Activated CD4-positive, alpha-beta T cell treated with anti-CD3 and anti-CD28 coated beads, Interleukin-2, amount 50 U/mL, for 48 hours (primary cell): ENCODE measurements at regions not wholly inside any gene's neighbourhood (a gene's known extent, or its start where the extent isn't known, plus 50 kb on each side); places are given as distances from the start of the nearest gene placed in this dataset.

Source experiments
- DNase-seq, 2 experiments: peaks; one replicate each; pipeline ENCODE4 v3.0.0-alpha.2; 2020

DNA sequence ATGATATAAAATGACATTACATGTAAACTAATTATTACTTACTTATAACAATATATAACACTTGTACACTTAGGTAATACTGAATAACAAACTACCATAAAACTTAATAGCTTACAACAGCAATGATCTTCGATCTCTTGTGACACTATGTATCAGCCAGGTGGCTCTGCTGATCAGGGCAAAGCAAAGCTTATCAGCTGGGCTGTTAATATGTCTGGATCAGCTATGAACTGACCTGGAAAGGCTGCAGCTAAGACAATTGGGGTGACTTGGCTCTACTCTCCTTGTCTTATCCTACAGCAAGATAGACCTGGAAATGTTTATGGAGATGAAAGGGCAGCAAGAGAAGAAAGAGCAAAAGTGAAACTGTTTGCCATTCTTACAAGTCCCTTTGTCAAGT is 511.3 kb downstream of the TLR4 start:
- DNase-seq = no peak

DNA sequence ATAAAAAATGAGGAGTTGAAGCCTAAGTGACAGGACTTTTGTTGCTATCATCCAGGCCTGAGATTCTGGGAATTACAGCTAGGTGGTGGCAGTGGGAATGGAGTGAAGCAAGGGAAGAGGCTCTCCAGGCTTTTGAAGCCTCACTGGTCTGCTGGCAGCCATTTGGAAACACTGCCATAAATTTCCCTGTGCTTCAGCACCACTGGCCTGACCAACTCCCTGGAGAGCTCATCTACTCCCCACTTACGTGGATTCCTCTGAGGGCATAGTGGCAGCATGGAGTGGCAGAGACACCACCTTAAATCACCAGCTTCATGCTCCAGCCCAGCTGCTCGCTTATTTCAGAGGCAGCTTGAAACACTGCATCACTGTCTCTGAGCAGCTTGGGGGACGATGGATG is 518.2 kb downstream of the TLR4 start:
- DNase-seq = no peak

DNA sequence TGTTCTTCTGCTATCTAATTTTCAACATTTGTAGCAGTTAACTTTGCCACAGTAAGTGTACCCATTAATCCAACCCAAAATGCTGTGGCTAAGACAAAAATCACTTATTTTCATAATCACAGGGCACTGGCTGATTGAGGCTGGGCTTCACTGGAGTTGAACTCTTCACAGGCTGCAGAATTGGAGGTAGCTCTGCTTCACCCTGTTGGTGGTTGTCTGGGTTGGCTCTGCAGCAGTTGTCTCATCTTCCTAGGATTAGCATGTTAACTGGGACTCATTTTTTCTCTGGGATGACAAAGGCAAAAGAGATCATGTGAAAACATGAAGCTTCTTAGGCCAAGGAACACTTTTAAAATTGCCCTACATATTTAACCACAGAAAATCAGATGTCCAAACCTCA is 518.9 kb downstream of the TLR4 start:
- no peak for DNase-seq

DNA sequence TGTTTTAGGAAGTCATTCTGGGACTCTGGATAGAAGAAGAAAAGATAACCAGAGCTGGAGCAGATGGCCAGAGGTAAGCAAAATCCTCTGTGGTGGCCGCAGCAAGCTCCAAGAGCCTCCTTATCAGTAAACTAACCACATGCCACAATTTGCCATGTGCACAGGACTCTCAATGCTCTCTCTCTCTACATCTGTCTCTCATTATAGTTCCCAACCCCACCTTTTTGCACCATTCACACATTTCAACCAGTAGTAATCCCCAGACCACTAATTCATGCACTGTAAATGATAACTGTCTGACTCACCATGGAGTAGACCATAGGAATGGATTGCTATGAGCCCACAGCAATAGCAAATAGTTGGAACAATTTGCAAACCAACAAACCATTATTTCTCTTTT is 526.1 kb downstream of the TLR4 start:
- no peak for DNase-seq

DNA sequence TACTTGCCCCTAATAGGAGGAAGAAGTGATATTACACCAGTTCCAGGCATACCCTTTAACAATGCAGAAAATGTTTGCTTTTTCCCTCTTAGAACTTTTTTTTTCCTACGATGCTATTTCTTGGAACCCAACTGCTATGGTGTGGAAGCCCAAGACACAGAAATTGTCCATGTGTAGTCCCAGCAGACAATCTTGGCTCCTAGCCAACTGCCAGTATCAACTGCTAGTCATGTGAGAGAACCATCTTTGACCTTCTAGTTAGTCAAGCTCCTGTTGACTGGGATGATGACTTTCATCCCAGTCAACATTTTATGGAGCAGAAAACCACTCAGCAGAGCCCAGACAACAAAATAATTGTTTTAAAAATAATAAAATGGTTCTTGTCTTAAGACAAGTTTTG is 532.4 kb downstream of the TLR4 start:
- DNase-seq = no peak

DNA sequence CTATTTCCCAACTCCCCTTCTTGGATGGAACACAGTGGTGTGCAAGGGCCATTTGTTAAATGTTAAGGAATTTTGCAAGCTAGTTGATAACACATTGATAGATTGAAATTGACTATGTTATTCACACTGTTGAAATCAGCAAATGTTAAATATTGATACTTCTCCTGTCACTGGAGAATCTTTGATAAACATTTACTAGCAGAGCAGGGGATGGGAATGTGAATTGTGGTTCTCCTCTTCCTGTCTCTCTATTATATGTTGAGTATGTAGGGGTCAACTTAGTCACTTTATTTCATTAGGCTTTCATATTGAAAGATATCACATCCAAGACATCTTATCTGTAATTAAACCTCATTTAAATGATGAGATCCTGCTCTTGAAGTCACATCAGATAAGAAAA is 533.9 kb downstream of the TLR4 start:
- no peak for DNase-seq

DNA sequence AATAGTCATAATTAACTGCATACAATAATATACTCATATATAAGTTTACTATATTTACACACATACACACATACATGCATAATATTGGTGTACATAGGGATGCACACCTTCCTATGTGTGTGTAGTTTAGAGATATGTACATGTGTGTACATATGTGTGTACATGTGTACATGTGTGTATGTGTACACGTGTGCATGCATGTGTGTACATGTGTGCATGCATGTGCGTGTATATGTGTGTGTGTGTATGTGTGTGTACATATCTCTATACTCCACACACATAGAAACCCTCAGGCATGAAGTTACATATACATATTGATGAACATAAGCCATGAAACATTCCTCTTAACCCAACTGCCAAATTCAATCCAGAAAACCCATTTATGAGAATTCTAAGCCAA is 547.8 kb downstream of the TLR4 start:
- no peak for DNase-seq

DNA sequence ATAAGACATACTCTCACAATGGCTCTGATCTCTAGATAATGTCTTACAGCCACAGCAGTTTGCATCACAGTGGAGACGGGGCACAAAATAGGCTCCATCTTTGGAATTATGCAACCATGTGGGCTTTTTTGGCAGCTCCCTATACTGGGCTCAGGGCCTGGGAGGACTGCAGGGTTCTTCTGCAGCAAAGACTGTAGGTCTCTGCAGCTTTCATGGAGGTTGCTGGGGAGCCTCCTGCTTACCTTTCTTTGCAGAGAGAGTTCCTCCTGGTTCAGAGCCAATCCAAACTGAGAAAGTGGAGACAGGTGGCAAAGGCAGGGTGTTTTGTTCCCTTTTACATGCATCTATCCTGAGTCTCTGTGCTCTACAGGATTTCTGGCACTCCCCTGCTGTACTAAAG is 558.0 kb downstream of the TLR4 start:
- DNase-seq = no peak

DNA sequence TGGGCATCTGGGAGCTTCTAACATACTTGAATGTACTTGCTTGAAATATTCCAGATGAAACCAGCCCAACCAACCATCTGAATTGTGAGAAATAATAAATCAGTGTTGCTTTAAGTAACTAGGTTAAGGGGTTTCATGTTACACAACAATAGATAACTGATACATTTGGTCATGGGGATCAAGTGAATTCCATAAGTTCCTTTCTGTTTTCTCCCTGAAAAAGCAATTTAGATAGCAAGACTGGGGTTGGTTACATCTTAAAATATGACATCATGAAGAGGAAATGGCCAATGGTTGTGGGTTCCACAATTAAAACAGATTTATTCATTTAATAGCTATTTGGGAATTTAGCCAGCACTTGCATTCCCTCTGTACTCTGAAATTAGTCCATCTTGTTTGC is 559.7 kb downstream of the TLR4 start:
- no peak for DNase-seq

DNA sequence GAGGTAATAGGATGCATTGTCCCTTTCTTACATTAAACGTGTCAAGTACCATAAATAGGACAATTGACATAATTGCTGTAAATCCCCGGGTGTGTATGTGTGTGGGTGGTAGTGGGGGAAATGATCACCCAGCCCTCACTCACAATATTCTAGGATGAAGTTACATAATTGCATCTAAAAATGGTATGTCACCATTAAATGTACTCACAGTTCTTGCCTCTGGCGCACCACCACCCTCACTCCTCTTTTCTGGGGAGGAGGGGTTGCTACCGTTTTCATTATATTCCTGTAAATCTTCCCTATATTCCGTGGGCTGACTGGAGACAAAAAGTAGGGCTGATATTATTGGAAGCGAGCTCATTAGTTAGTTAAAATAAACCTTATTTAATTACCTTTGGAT is 563.8 kb downstream of the TLR4 start:
- no peak for DNase-seq

DNA sequence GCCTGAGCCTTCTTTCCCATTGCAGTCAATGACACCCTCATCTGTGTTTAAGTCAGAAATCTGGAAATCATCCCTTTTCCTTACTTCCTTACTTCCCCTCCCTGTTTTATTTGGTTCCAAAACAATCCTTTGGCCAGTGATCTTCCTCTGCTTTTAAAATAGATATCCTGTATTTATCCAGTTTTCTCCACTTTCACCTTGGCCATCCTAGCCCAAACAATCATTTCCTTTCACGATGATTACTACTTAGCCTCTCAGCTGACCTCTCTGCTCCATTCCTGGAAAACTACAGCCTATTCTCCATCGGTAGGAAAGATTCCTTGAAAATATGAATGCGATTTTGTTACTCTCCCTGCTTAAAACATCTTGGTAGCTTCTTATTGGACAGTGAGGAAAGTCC is 565.4 kb downstream of the TLR4 start:
- no peak for DNase-seq

DNA sequence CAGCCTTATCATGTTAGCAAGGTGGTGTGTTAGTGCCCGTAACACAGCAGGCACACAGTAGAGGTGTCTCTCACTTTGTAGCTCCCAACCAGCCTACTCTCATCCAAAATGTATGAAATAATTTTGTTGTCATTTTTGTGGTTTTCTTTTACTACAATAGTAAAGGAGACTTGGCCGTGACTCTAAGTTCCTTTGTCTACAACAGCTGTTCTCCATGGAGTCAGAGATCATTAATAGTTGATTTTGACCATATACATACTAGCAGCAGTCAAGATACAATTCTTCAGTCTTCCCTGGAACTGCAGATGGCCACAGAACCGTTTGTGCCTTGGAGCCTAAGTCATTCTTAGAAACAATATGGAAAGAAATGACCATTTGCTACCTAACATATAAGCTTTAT is 567.1 kb downstream of the TLR4 start:
- no peak for DNase-seq

DNA sequence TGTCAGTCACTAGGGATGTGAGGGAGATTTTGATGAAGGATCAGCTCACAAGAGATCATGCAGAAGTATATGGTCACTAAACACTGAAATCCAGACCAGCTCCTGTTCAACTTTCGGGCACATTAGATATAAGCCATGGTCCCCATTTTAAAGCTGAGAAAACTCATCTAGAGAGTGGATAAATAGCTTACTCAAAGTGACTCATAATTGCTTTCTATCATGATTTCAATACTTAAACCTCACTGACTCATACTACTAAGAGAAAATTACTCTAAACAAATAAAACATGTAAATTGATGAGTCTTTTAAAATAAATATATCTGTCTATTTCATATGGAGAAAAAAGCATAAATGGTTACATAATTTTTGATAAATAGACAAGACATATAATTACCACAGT is 567.7 kb downstream of the TLR4 start:
- no peak for DNase-seq

DNA sequence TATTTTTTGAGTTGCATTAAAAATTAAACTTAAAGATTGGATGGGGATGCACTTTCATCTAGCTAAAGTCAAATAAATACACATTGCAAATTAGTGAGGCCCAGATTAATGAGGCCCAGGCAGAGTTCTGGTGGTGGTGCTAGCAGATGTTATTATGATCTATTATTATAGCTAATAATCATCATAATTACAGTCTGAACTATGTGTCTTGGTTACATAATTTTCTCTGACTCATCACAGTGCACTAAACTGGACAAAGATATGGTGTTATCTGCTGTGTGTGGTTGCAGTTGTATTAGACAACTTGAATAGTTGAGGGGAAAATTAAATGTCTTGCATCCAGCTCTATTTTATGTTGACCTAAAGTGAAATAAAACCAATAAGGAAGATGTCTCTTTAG is 568.8 kb downstream of the TLR4 start:
- no peak for DNase-seq

DNA sequence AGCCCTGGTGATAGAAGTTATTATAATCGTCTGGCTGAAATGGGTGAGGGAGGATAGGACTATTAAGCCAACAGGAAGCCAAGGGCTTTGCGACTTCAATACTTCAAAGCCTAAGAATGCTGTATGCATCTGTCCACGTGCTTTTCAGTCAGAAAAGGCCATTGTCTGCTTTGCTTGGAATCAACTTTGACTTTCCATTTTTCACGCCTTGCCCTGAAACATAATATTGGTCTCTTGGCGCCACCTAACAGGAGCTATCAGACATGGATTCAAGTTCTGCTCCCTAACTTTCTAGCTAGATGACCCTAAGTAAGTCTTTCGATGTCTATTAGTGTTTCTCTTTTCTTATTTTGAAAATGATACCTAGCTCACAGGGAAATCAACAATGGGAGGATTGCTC is 572.6 kb downstream of the TLR4 start:
- DNase-seq = no peak

DNA sequence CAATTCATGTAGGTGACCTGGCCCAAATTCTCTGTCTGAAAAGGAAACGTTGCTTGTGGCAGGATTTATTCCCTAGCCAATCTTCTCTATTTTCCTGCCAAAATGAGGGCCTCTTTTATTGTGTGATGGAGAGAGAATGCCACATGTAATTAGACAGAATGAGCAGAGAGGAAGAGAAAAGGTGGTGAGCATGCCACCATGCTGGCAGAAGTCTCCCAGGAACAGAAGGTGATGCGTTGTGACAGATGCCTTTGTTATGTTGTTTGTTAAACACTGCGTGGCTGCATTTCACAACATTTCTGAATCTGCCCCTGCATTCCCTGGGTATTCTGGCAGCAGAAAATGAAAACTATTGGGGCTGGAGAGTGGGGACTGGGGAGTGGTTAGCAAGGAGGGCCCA is 577.6 kb downstream of the TLR4 start:
- no peak for DNase-seq

DNA sequence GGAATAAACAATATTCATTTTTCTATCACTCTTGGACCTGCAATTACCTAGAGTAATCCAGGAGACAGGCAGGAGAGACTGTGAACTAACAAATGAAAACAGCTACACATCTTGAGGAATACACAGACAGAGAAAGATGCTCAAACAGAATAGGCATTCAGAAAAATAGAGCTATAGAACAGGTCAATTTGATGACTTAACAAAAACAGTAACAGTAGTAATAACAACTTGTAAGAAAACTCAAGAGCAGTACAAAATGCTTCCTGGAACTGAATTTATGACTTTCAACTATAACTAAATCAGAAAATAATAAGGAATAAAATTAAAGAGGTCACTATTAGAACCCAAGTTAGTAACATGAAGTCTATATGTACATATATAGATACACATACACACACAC is 579.3 kb downstream of the TLR4 start:
- no peak for DNase-seq

DNA sequence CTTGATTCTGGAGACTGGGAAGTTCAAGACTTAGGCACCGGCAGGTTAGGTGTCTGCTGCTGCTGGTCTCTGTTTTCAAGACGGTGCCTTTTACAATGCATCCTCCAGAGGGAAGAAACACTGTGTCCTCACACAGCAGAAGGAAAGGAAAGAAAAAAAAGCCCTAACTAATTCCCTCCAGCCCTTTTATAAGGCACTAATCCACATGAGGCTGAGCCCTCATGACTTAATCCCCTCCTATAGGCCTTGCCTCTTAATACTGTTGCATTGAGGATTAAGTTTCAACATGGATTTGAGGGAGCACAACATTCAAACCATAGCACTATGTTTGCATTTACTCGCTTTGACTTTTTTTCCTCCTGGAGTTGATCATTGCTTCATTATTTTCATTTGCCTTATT is 585.9 kb downstream of the TLR4 start:
- DNase-seq = no peak

DNA sequence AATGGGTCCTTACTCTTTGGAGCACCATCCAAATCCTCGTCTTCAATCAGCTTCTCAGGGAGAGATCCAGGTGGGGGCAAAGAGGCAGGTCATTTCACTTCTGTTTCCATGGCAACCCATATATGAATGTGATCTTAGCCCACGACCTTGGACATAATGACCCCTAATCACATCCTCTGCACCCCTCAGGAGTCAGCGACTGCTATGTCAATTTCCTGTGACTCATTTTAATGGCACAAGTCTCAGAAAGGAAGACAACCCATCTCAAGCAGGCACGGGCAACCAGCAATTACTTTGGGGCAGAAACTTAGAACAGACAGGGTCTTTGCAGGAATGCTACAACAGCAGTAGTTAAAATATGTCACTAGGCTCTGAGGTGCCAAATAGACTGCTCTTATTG is 591.2 kb downstream of the TLR4 start:
- DNase-seq = no peak

DNA sequence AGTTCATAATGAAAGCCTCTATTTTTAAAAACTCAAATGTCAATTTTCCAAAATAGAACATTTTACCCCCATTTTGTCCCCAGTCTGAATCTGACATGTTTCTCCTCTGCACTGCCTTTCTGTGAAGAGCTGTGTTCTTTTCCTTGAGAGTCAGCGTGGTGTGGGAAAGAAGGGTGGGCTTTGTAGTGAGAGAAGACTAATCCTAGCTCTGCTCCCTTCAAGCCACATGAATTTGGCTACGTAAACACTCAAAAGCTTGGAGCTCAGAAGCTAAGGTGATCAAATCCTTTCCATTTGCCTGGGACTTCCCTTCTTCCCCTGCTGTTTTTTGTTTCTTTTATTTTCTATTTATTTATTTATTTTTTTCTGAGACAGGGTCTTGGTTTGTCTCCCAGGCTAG is 598.5 kb downstream of the TLR4 start:
- DNase-seq = no peak

DNA sequence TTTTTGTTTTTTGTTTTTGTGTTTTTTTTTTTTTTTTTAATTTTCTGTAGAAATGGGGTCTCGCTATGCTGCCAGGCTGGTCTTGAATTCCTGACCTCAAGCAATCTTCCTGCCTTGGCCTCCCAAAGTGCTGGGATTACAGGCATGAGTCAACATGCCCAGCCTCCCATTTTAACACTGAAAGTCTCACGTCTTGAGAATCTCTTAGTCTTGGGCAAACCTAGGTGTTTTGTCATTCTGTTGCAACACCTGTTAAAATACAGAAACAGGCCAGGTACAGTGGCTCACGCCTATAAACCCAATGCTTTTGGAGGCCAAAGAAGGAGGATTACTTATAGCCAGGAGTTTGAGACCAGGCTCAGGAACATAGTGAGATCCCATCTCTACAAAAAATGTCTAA is 599.0 kb downstream of the TLR4 start:
- no peak for DNase-seq

DNA sequence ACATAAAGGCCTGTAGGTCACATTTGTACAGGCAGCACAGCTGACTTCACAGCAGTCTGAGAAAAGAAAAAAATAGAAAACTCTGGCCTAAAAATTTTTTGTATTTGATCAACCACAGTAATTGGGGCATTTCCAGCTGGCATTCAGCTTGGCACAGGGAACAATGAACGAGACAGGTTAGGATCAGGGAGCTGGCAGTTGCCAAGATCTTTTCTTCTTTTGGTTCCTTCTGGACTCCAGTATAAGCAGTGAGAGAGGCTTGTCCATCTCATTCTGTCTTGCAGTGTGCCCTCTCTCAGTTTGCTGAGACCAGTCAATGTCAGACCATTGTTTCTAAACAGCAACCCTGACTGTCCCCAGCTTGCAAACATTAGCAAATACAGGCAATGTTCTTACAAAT is 601.1 kb downstream of the TLR4 start:
- DNase-seq = no peak

DNA sequence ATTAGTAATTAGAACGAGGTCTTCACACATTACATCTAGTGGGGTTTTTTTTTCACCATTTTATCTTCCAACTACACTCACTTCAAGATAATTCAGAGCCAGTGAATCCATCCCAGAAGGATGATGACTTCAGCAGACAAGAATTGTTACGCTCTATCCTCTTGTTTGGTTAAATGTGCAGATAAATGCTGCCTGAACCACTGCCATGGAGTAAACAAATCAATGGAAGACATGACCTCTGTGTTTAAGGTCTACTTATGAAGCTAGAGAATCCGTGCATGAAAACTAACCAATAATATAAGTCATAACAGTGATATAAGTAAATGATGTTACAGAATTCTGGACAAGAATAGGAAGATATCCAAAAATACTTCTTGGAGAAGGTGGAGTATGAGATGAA is 602.6 kb downstream of the TLR4 start:
- no peak for DNase-seq

DNA sequence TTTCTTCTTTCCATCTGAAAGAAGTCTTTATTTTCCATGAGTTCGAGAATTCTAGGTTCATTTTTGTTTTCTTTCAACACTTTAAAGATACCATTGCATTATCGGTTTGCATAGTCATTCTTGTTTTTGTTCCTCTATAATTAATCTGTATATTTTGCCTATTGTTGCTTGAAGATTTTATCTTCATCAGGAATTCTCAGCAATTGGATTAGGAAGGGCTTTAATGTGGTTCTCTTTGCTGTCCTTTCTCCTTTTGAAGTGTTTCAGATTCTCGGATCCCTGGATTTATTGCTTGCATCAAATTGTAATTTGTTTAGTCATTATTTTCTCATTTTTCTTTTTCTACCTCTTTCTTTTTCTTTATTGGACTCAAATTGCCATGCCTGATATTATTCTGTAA is 609.8 kb downstream of the TLR4 start:
- no peak for DNase-seq

DNA sequence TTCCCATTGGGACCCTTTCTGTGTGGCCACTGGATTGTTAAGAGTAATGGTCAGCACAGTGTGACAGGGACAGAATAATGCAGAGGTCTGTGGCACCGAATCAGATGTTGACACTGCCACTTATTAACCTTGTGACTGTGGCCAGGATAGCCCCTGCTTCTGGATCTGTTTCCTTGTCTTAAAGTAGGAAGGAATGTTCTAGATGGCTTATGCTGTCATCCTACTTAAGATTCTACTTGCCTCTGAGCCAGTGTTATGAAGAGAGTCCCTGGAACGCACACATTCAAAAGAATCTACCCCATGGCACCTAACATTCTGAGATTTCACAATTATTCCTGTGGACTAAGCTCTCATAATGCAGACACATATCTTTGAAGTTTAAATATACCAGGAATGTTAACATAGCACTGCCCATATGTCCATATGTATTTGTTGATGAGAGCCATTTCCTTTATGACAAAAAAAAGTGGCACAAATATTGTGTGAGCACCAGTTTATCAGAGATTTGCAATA is 612.7 kb downstream of the TLR4 start:
- no peak for DNase-seq

DNA sequence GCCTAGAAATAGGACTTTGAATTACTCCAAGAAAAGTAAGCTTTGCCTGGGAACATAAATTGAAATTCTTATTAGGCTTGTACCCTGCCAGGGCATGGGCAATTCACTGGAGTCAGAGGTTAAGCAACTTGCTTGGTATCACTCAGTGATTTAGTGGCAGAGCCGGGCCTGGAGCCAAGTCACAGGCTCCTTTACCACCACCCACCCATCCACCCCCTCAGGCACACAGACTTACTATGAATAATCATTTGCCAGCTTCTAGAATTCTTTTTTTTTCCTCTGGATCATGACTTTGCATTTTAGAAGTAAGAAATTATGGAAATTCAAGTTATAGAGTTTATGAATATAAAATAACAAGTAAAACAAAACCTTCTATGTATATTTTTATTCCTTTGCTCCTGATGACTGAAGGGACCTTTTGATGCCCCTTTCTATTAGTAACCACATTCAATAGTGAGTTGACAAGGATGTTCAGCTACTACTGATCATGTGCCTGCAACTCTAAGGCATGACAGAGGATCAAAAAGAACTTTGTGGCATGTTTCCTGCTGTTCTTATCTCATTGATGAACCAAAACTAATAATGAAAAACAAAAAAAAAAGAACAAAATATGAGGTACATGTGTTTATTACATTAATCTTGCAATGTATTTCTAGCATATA is 614.7 kb downstream of the TLR4 start:
- DNase-seq = no peak
